NCI-H526 treated with DMSO at 0.1 percent for 48 hours (cell line): ENCODE measurements at regions not wholly inside any gene's neighbourhood (a gene's known extent, or its start where the extent isn't known, plus 50 kb on each side); places are given as distances from the start of the nearest gene placed in this dataset.
"Not testable (repeated sequence)": the region's sequence is repeated elsewhere in the genome, so short reads cannot be mapped to it uniquely, and the experiment has no call there.

Experiments
- DNase-seq: peaks from one replicate; lab custom pipeline; 2025; lab: John Stamatoyannopoulos, UW

- DNase-seq: no peak
Measured at GRCh38 chr1:229859026-229859425, 208.0 kb upstream of the GALNT2 start.

GRCh38 chr1:229860926-229861325 lies 206.1 kb upstream of the GALNT2 start:
- DNase-seq: no peak

- DNase-seq: no peak
Measured at GRCh38 chr1:229862017-229862774, 204.8 kb upstream of the GALNT2 start.

- no peak for DNase-seq
Measured at GRCh38 chr1:229863651-229864545, 203.1 kb upstream of the GALNT2 start.

- no peak for DNase-seq
Measured at GRCh38 chr1:229864686-229865230, 202.3 kb upstream of the GALNT2 start.

GRCh38 chr1:229865321-229865720 lies 201.7 kb upstream of the GALNT2 start:
- DNase-seq: not testable (repeated sequence)

- no peak for DNase-seq
Measured at GRCh38 chr1:229867726-229868125, 199.3 kb upstream of the GALNT2 start.

GRCh38 chr1:229869240-229869639 lies 197.8 kb upstream of the GALNT2 start:
- DNase-seq: no peak

GRCh38 chr1:229869687-229870086 lies 197.4 kb upstream of the GALNT2 start:
- no peak for DNase-seq

- DNase-seq: no peak
Measured at GRCh38 chr1:229870381-229870780, 196.7 kb upstream of the GALNT2 start.

- no peak for DNase-seq
Measured at GRCh38 chr1:229871078-229871676, 195.9 kb upstream of the GALNT2 start.

GRCh38 chr1:229874136-229874535 lies 192.9 kb upstream of the GALNT2 start:
- DNase-seq: no peak

- DNase-seq: no peak
Measured at GRCh38 chr1:229874609-229875008, 192.4 kb upstream of the GALNT2 start.

- no peak for DNase-seq
Measured at GRCh38 chr1:229875086-229875485, 192.0 kb upstream of the GALNT2 start.

- DNase-seq: no peak
Measured at GRCh38 chr1:229879746-229880145, 187.3 kb upstream of the GALNT2 start.

- DNase-seq: no peak
Measured at GRCh38 chr1:229880271-229881170, 186.5 kb upstream of the GALNT2 start.

GRCh38 chr1:229882621-229883020 lies 184.4 kb upstream of the GALNT2 start:
- no peak for DNase-seq

- no peak for DNase-seq
Measured at GRCh38 chr1:229883504-229884200, 183.4 kb upstream of the GALNT2 start.

- DNase-seq: no peak
Measured at GRCh38 chr1:229884765-229885164, 182.3 kb upstream of the GALNT2 start.

- no peak for DNase-seq
Measured at GRCh38 chr1:229885568-229886495, 181.2 kb upstream of the GALNT2 start.
